SU-DHL-6 (cell line): ENCODE measurements at regions not wholly inside any gene's neighbourhood (a gene's known extent, or its start where the extent isn't known, plus 50 kb on each side); places are given as distances from the start of the nearest gene placed in this dataset.

Experiments used
- H2AFZ ChIP-seq: fragments of 200-600 bp; sonication (generic); 2 replicates; pipeline ENCODE4 v1.6.1; 2014; ENCODE audit warnings: low read depth, mild to moderate bottlenecking, moderate library complexity, mixed read lengths, antibody characterized with exemption, low read length; ENCODE audit not compliant: severe bottlenecking
- H3F3A ChIP-seq: fragments of 200-600 bp; shearing (Covaris generic); 2 replicates; pipeline ENCODE4 v1.6.0; 2016; ENCODE audit warnings: antibody characterized with exemption, mild to moderate bottlenecking; ENCODE audit not compliant: insufficient read depth
- H3K27ac ChIP-seq: fragments of 200-600 bp; sonication (generic); 2 replicates; pipeline ENCODE4 v1.5.1; 2016; ENCODE audit warnings: low read depth, mild to moderate bottlenecking, low read length, moderate library complexity, mixed read lengths
- H3K27me3 ChIP-seq: fragments of 200-600 bp; sonication (generic), shearing (Covaris generic); 2 replicates; pipeline ENCODE4 v1.6.0; 2014; ENCODE audit warnings: mild to moderate bottlenecking, low read length
- H3K36me3 ChIP-seq: fragments of 200-600 bp; sonication (generic); 2 replicates; pipeline ENCODE4 v1.6.1; 2014; ENCODE audit warnings: mild to moderate bottlenecking, low read length, mixed read lengths
- H3K4me2 ChIP-seq: fragments of 300-600, 200-600 bp; shearing (Covaris generic), sonication (generic); 2 replicates; pipeline ENCODE4 v1.6.0; 2014; ENCODE audit warnings: low read length, low read depth, mild to moderate bottlenecking; ENCODE audit not compliant: poor library complexity, severe bottlenecking
- H3K4me3 ChIP-seq: fragments of 200-600 bp; sonication (generic); 2 replicates; pipeline ENCODE4 v1.5.1; 2014; ENCODE audit warnings: antibody characterized with exemption, low read length, mild to moderate bottlenecking, mixed read lengths; ENCODE audit not compliant: insufficient read depth, poor library complexity, severe bottlenecking
- H3K79me2 ChIP-seq: fragments of 200-600 bp; sonication (generic); 2 replicates; pipeline ENCODE4 v1.6.1; 2014; ENCODE audit warnings: mild to moderate bottlenecking, low read length, moderate library complexity; ENCODE audit not compliant: insufficient read depth
- H3K9ac ChIP-seq: fragments of 200-600 bp; sonication (generic); 2 replicates; pipeline ENCODE4 v1.7.0; 2014; ENCODE audit warnings: mild to moderate bottlenecking, low read length
- H3K9me2 ChIP-seq: fragments of 200-600 bp; sonication (generic); replicated peaks from 2 replicates; pipeline ENCODE4 v1.6.1; 2014; ENCODE audit warnings: low read length; ENCODE audit not compliant: insufficient read depth
- H3K9me3 ChIP-seq: fragments of 200-600 bp; sonication (generic); 2 replicates; pipeline ENCODE4 v1.6.1; 2014; ENCODE audit warnings: low read length, mixed read lengths; ENCODE audit not compliant: insufficient read depth
- H4K20me1 ChIP-seq: fragments of 200-600 bp; sonication (generic); 2 replicates; pipeline ENCODE4 v1.6.1; 2014; ENCODE audit warnings: low read depth, mild to moderate bottlenecking, antibody characterized with exemption, low read length, moderate library complexity, mixed read lengths
- EZH2phosphoT487 ChIP-seq: fragments of 200-600 bp; sonication (generic), shearing (Covaris generic); conservative IDR thresholded peaks from 2 replicates; pipeline ENCODE4 v1.6.1; 2018; ENCODE audit warnings: mild to moderate bottlenecking, antibody characterized with exemption, low read length, moderate library complexity, mixed read lengths
- TF ChIP-seq, protein P1 (sequence below): fragments of 200-600 bp; sonication (generic); IDR thresholded peaks from one replicate; pipeline ENCODE4 v1.5.1; 2017; ENCODE audit warnings: antibody characterized with exemption, mild to moderate bottlenecking, low read length, moderate library complexity; ENCODE audit not compliant: insufficient read depth, poor library complexity, severe bottlenecking

DNA sequence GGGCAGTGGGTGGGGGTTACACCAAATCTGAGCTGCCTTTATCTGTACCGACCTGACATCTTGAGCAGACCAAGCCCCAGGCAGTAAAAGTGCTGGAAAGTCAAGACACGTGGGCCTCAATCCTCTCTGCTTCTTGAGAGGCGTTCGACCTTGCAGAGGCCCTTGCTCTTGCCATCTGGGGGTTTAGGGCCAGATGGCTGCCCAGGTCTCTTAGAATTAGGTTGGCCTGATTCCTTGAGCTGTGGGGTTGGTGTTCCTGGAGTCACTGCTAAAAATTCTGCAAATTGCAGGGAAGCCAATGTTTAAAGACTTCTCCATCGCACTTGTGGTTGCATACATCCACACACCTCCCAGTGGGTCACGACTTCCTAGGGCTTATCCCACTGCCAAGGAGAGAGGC is 238.2 kb upstream of the ASIC2 start:
- H3K9me3 ChIP-seq: no peaks in the 10 kb centered on the region
- H3K9me2 ChIP-seq: no peaks in the 10 kb centered on the region
- no peak overlapping the region for H3K9ac ChIP-seq
- H3K79me2 ChIP-seq: no peaks in the 10 kb centered on the region
- no peak overlapping the region for H3K4me2 ChIP-seq
- H3K27ac ChIP-seq: no peak overlapping the region
- no peaks in the 10 kb centered on the region for H4K20me1 ChIP-seq
- no peaks in the 10 kb centered on the region for H3K27me3 ChIP-seq
- H2AFZ ChIP-seq: no peak overlapping the region
- no peak overlapping the region for H3K4me3 ChIP-seq
- H3K36me3 ChIP-seq: no peaks in the 10 kb centered on the region
- TF ChIP-seq, protein P1, sequence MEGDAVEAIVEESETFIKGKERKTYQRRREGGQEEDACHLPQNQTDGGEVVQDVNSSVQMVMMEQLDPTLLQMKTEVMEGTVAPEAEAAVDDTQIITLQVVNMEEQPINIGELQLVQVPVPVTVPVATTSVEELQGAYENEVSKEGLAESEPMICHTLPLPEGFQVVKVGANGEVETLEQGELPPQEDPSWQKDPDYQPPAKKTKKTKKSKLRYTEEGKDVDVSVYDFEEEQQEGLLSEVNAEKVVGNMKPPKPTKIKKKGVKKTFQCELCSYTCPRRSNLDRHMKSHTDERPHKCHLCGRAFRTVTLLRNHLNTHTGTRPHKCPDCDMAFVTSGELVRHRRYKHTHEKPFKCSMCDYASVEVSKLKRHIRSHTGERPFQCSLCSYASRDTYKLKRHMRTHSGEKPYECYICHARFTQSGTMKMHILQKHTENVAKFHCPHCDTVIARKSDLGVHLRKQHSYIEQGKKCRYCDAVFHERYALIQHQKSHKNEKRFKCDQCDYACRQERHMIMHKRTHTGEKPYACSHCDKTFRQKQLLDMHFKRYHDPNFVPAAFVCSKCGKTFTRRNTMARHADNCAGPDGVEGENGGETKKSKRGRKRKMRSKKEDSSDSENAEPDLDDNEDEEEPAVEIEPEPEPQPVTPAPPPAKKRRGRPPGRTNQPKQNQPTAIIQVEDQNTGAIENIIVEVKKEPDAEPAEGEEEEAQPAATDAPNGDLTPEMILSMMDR: no peak
- no peak for TF ChIP-seq EZH2phosphoT487
- no peaks in the 10 kb centered on the region for H3F3A ChIP-seq

DNA sequence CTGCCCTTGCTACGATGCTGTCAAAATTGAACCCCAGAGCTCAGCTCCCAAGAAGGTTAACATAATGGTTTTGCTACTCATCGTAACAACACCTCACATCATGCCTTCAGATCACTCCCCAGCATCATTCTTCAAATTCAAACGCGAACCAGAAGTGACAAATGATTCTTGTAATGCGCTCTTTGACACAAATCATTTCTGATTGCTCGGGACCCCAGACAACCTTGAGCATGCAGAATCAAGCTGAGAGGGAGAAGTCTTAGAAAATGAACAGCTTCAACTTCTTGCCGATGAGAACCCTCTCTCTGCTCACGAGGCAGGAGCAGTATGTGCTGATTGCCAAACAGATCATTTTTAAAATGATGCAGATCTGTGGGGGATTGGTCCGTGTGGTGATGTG is 241.0 kb upstream of the ASIC2 start:
- Histone ChIP-seq H2AFZ (no peak overlapping the region), H3K27me3 (no peaks in the 10 kb centered on the region), H4K20me1 (no peaks in the 10 kb centered on the region), H3K36me3 (no peaks in the 10 kb centered on the region), H3K9ac (no peak overlapping the region), H3K9me2 (no peaks in the 10 kb centered on the region), H3K4me3 (no peak overlapping the region), H3F3A (no peaks in the 10 kb centered on the region), H3K79me2 (no peaks in the 10 kb centered on the region), H3K27ac (no peak overlapping the region), H3K4me2 (no peak overlapping the region), H3K9me3 (no peaks in the 10 kb centered on the region)
- TF ChIP-seq, protein P1: no peak
- TF ChIP-seq EZH2phosphoT487: no peak

DNA sequence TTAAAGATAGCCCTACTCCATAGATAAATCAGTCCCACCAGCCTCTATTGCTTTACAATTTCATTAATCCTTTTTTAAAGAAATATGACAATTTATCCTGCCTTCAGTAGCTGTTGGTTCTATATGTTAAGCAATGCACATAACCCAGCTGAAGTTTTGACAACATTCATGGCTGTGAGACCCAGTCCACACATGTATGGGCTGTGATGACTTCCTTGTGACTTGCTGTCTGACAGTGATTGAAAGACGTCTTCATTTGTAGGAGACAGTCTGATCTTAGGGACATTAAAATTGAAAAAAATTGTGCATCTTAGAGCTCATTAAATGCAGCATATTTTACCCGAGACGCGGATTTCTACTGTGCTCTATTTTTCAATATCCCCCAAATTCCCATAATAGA is 252.0 kb upstream of the ASIC2 start:
- Histone ChIP-seq H4K20me1 (no peaks in the 10 kb centered on the region), H3K4me2 (no peak overlapping the region), H3K36me3 (no peaks in the 10 kb centered on the region), H2AFZ (no peak overlapping the region), H3K27me3 (no peaks in the 10 kb centered on the region), H3K79me2 (no peaks in the 10 kb centered on the region), H3K9me2 (no peaks in the 10 kb centered on the region), H3F3A (no peaks in the 10 kb centered on the region), H3K27ac (no peak overlapping the region), H3K4me3 (no peak overlapping the region), H3K9ac (no peak overlapping the region), H3K9me3 (no peaks in the 10 kb centered on the region)
- TF ChIP-seq EZH2phosphoT487: no peak
- TF ChIP-seq, protein P1: no peak

DNA sequence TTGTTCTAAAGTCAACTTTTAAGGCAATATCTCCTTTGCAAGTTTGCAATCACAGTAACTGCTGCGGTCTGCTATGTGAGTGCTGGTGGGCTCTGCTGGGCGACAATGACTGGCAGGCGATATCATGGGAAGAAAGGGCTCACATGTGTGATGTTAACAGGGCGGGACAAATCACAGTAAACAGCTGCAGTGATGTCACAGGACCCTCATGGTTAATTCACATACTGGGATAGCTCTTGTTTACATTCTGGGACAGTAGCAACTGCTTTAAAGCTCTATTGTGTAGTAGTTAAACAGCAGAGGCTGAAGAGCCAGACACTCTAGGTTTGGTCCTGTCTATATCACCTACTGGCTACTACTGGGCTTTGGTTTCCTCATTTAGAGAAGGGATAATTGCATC is 257.2 kb upstream of the ASIC2 start:
- no peak for TF ChIP-seq EZH2phosphoT487
- TF ChIP-seq, protein P1: no peak
- Histone ChIP-seq H3K4me3 (no peak overlapping the region), H3K9ac (no peak overlapping the region), H3K79me2 (no peaks in the 10 kb centered on the region), H4K20me1 (no peaks in the 10 kb centered on the region), H2AFZ (no peak overlapping the region), H3K36me3 (no peaks in the 10 kb centered on the region), H3K4me2 (no peak overlapping the region), H3F3A (no peaks in the 10 kb centered on the region), H3K27ac (no peak overlapping the region), H3K27me3 (no peaks in the 10 kb centered on the region), H3K9me2 (no peaks in the 10 kb centered on the region), H3K9me3 (no peaks in the 10 kb centered on the region)
